DOHH2 (cell line): ENCODE measurements at regions not wholly inside any gene's neighbourhood (a gene's known extent, or its start where the extent isn't known, plus 50 kb on each side); places are given as distances from the start of the nearest gene placed in this dataset.

Experiments
- H3F3A ChIP-seq: fragments of 200-600 bp; sonication (generic), shearing (Covaris generic); 2 replicates; pipeline ENCODE4 v1.6.0; 2016; ENCODE audit warnings: antibody characterized with exemption, mild to moderate bottlenecking; ENCODE audit not compliant: control insufficient read depth, insufficient read depth
- H3K27ac ChIP-seq: fragments of 200-600 bp; sonication (generic); 2 replicates; pipeline ENCODE4 v1.5.1; 2014; ENCODE audit warnings: low read depth, mild to moderate bottlenecking, low read length, moderate library complexity
- H3K27me3 ChIP-seq: fragments of 200-600 bp; sonication (generic); 2 replicates; pipeline ENCODE4 v1.6.1; 2014; ENCODE audit warnings: mild to moderate bottlenecking, low read length, mixed read lengths; ENCODE audit not compliant: control insufficient read depth
- H3K36me3 ChIP-seq: fragments of 200-600 bp; sonication (generic); 2 replicates; pipeline ENCODE4 v1.6.1; 2014; ENCODE audit warnings: mild to moderate bottlenecking, low read length, moderate library complexity, mixed read lengths; ENCODE audit not compliant: control insufficient read depth
- H3K4me1 ChIP-seq: fragments of 200-600 bp; sonication (generic); 2 replicates; pipeline ENCODE4 v1.6.1; 2014; ENCODE audit warnings: mild to moderate bottlenecking, low read length, mixed read lengths; ENCODE audit not compliant: control insufficient read depth
- H3K4me2 ChIP-seq: fragments of 200-600 bp; sonication (generic); 2 replicates; pipeline ENCODE4 v1.6.0; 2014; ENCODE audit warnings: mild to moderate bottlenecking, low read length, moderate library complexity
- H3K4me3 ChIP-seq: fragments of 200-600 bp; sonication (generic); 2 replicates; pipeline ENCODE4 v1.5.1; 2014; ENCODE audit warnings: mild to moderate bottlenecking, low read length, mixed read lengths
- H3K79me2 ChIP-seq: fragments of 200-600 bp; sonication (generic); 2 replicates; pipeline ENCODE4 v1.6.1; 2014; ENCODE audit warnings: mild to moderate bottlenecking, low read length, mixed read lengths; ENCODE audit not compliant: control insufficient read depth
- H3K9me2 ChIP-seq: fragments of 200-600 bp; sonication (generic); replicated peaks from 2 replicates; pipeline ENCODE4 v1.6.1; 2014; ENCODE audit warnings: mild to moderate bottlenecking, low read length, mixed read lengths; ENCODE audit not compliant: control insufficient read depth
- H3K9me3 ChIP-seq: fragments of 200-600 bp; sonication (generic); 2 replicates; pipeline ENCODE4 v1.6.1; 2014; ENCODE audit warnings: antibody characterized with exemption, low read length, mixed read lengths; ENCODE audit not compliant: control insufficient read depth, insufficient read depth
- H4K20me1 ChIP-seq: fragments of 200-600 bp; sonication (generic); 2 replicates; pipeline ENCODE4 v1.6.0; 2014; ENCODE audit warnings: low read depth, mild to moderate bottlenecking, antibody characterized with exemption, low read length, moderate library complexity; ENCODE audit not compliant: control insufficient read depth, insufficient read depth
- EZH2phosphoT487 ChIP-seq: fragments of 200-600 bp; sonication (generic); IDR thresholded peaks from 2 replicates; pipeline ENCODE4 v1.6.1; 2017; ENCODE audit warnings: borderline replicate concordance, mild to moderate bottlenecking, antibody characterized with exemption, low read length, moderate library complexity, mixed read lengths
- TF ChIP-seq, protein P1 (sequence below): fragments of 200-600 bp; sonication (generic); IDR thresholded peaks from one replicate; pipeline ENCODE4 v1.5.1; 2014; ENCODE audit warnings: antibody characterized with exemption, mild to moderate bottlenecking, low read depth, low read length; ENCODE audit not compliant: poor library complexity, severe bottlenecking

DNA sequence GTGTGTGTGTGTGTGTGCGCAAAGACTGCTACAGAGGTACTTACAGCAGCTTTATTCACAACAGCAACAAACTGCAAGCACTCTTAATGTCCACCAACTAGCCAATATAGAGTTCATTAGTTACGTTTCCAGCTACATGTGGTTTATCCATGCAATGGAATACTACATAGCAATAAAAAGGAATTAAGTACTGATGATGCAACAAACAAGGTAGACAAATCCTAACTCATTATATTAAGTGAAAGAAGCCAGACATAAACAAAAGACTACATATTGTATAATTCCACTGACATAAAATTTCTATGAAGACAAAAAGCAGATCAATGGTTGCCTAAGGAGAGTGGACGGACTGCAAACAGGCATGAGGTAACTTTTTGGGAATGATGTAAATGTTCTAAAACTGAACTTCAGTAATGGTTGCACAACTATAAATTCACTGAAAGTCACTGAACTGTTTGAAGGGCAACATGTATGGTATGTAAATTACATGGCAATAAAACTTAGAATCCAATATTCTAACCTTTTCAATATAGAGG lies 433.7 kb downstream of the SHQ1 start:
- no peaks in the 10 kb centered on the region for H3K27me3 ChIP-seq
- H3K36me3 ChIP-seq = no peaks in the 10 kb centered on the region
- H3K79me2 ChIP-seq = peaks cover 100% of the 10 kb centered on the region
- H3K27ac ChIP-seq = no peak overlapping the region
- peaks cover 49% of the 10 kb centered on the region; the same call in 1 of the 2 replicates for H4K20me1 ChIP-seq
- H3K9me2 ChIP-seq = no peaks in the 10 kb centered on the region
- no peak overlapping the region for H3K4me2 ChIP-seq
- 0 out of 2 replicates have a peak, but pooled peaks cover 2% of the 10 kb centered on the region for H3F3A ChIP-seq
- H3K4me3 ChIP-seq = no peak overlapping the region
- no peaks in the 10 kb centered on the region; the same call in 1 of the 2 replicates for H3K9me3 ChIP-seq
- no peaks in the 10 kb centered on the region for H3K4me1 ChIP-seq
- TF ChIP-seq EZH2phosphoT487 = no peak
- TF ChIP-seq, protein P1, sequence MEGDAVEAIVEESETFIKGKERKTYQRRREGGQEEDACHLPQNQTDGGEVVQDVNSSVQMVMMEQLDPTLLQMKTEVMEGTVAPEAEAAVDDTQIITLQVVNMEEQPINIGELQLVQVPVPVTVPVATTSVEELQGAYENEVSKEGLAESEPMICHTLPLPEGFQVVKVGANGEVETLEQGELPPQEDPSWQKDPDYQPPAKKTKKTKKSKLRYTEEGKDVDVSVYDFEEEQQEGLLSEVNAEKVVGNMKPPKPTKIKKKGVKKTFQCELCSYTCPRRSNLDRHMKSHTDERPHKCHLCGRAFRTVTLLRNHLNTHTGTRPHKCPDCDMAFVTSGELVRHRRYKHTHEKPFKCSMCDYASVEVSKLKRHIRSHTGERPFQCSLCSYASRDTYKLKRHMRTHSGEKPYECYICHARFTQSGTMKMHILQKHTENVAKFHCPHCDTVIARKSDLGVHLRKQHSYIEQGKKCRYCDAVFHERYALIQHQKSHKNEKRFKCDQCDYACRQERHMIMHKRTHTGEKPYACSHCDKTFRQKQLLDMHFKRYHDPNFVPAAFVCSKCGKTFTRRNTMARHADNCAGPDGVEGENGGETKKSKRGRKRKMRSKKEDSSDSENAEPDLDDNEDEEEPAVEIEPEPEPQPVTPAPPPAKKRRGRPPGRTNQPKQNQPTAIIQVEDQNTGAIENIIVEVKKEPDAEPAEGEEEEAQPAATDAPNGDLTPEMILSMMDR = no peak

DNA sequence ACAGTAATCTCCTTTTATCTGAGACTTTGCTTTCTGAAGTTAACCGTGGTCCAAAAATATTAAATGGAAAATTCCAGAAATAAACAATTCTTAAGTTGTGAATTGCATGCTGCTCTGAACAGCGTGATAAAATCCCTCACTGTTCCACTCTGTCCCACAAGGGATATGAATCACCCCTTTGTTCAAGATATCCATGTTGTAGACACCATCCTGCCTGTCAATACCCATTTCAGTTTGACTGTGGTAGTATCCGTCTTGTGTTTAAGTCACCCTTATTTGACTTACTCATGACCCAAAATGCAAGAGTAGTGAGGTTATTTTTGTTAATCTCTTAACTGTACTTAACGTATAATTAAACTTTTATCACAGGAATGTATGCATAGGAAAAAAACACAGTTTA lies 435.0 kb downstream of the SHQ1 start:
- H3K79me2 ChIP-seq = peaks cover 100% of the 10 kb centered on the region
- no peak overlapping the region for H3K4me3 ChIP-seq
- H3K27me3 ChIP-seq = no peaks in the 10 kb centered on the region
- TF ChIP-seq, protein P1 = no peak
- TF ChIP-seq EZH2phosphoT487 = no peak
- H3K4me2 ChIP-seq = no peak overlapping the region
- H3K4me1 ChIP-seq = no peaks in the 10 kb centered on the region
- no peaks in the 10 kb centered on the region for H3K36me3 ChIP-seq
- H4K20me1 ChIP-seq = peaks cover 46% of the 10 kb centered on the region; the same call in 1 of the 2 replicates
- H3K27ac ChIP-seq = no peak overlapping the region
- 0 out of 2 replicates have a peak, but pooled peaks cover 2% of the 10 kb centered on the region for H3F3A ChIP-seq
- no peaks in the 10 kb centered on the region for H3K9me3 ChIP-seq
- H3K9me2 ChIP-seq = no peaks in the 10 kb centered on the region

DNA sequence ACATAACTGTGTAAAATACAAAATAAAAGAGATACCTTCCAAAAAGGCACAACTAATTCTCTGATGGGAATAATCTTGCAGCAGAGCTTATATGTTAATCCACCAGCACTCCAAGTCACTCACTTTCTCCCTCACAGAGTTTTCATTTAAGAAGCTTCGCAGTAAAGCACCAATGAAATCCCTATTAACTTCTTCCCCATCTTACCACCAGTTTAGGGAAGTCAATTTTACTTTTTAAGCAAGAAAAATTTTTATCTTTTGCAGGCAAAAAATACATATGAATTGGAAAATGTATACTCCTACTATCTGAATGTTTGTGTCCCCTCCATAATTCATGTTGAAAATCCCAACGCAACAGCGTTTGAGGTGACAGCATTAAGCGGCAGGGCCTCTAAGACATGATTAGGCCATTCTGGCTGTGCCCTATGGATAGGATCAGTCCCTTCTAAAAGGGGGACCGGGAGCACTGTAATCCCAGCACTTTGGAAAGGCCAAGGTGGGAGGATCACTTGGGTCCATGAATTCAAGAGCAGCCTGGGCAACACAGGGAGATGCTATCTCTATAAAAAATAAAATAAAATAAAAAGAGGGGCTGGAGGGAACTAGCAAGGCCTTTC lies 435.8 kb downstream of the SHQ1 start:
- Histone ChIP-seq H3K4me1 (no peaks in the 10 kb centered on the region), H3K4me2 (no peak overlapping the region), H3K9me2 (no peaks in the 10 kb centered on the region), H3F3A (0 out of 2 replicates have a peak, but pooled peaks cover 2% of the 10 kb centered on the region), H3K9me3 (no peaks in the 10 kb centered on the region), H3K4me3 (no peak overlapping the region), H3K27ac (no peak overlapping the region), H4K20me1 (peaks cover 48% of the 10 kb centered on the region; the same call in 1 of the 2 replicates), H3K36me3 (no peaks in the 10 kb centered on the region), H3K79me2 (peaks cover 100% of the 10 kb centered on the region), H3K27me3 (no peaks in the 10 kb centered on the region)
- TF ChIP-seq, protein P1 = no peak
- TF ChIP-seq EZH2phosphoT487 = no peak
